PC-3 (cell line): ENCODE measurements at regions not wholly inside any gene's neighbourhood (a gene's known extent, or its start where the extent isn't known, plus 50 kb on each side); places are given as distances from the start of the nearest gene placed in this dataset.

ENCODE experiments used
- ATAC-seq: fragments of 200-7000 bp; cut with Tn5 transposase; 2 replicates; pipeline ENCODE4 v1.9.1; 2020; ENCODE audit warnings: mild to moderate bottlenecking, moderate library complexity
- BruUV-seq: library from RNA; stranded (reverse); fragments of 400-500 nt; replicated peaks from 2 replicates; lab custom pipeline; 2021; lab: Mats Ljungman, UMichigan
- CTCF ChIA-PET: fragments of 300-600 bp; sonication (Branson Sonifier 250); formaldehyde crosslinking; loops from one replicate; lab custom pipeline; 2022; ENCODE audit warnings: antibody characterized with exemption; lab: Charles Lee
- POLR2A ChIA-PET: fragments of 300-600 bp; sonication (Branson Sonifier 250); formaldehyde crosslinking; loops from one replicate; lab custom pipeline; 2022; ENCODE audit warnings: antibody characterized with exemption; ENCODE audit not compliant: unreplicated experiment; lab: Charles Lee
- DNase-seq: peaks from one replicate; pipeline ENCODE4 v3.0.0-alpha.2; 2015
- H2AFZ ChIP-seq: fragments of 300-600 bp; sonication (generic); 2 replicates; pipeline ENCODE4 v1.6.0; 2016; ENCODE audit warnings: antibody characterized with exemption, low read length
- H3F3A ChIP-seq: fragments of 300-600 bp; sonication (generic); one replicate; pipeline ENCODE4 v1.6.0; 2017; ENCODE audit warnings: antibody characterized with exemption, low read length, control low read depth, mild to moderate bottlenecking; ENCODE audit not compliant: unreplicated experiment
- H3K27ac ChIP-seq: fragments of 300-600 bp; sonication (generic); 2 replicates; pipeline ENCODE4 v1.5.1; 2016; ENCODE audit warnings: mild to moderate bottlenecking, low read length
- H3K27me3 ChIP-seq: fragments of 300-600 bp; sonication (generic); 2 replicates; pipeline ENCODE4 v1.6.1; 2016; ENCODE audit warnings: low read length, mixed read lengths
- H3K36me3 ChIP-seq: fragments of 300-600 bp; sonication (generic); 2 replicates; pipeline ENCODE4 v1.6.1; 2016; ENCODE audit warnings: low read depth, mixed run types, low read length, mixed read lengths
- H3K4me1 ChIP-seq: fragments of 300-600 bp; sonication (generic); 2 replicates; pipeline ENCODE4 v1.5.1; 2016; ENCODE audit warnings: low read length; ENCODE audit not compliant: insufficient read depth
- H3K4me2 ChIP-seq: fragments of 300-600 bp; sonication (generic); 2 replicates; pipeline ENCODE4 v1.6.0; 2016; ENCODE audit warnings: low read length
- H3K4me3 ChIP-seq: fragments of 300-600 bp; sonication (generic); 2 replicates; pipeline ENCODE4 v1.5.1; 2016; ENCODE audit warnings: mild to moderate bottlenecking, low read length, mixed read lengths
- H3K79me2 ChIP-seq: fragments of 300-600 bp; sonication (generic); 2 replicates; pipeline ENCODE4 v1.6.1; 2017; ENCODE audit warnings: low read length, mixed read lengths
- H3K9ac ChIP-seq: fragments of 300-600 bp; sonication (generic); 2 replicates; pipeline ENCODE4 v1.6.0; 2016; ENCODE audit warnings: mild to moderate bottlenecking, low read length
- H3K9me2 ChIP-seq: fragments of 300-600 bp; sonication (generic); replicated peaks from 2 replicates; pipeline ENCODE4 v1.6.1; 2016; ENCODE audit warnings: mixed run types, low read length, mixed read lengths
- H3K9me3 ChIP-seq: fragments of 300-600 bp; sonication (generic); 2 replicates; pipeline ENCODE4 v1.6.1; 2016; ENCODE audit warnings: low read length, mixed read lengths
- H4K20me1 ChIP-seq: fragments of 300-600 bp; sonication (generic); 2 replicates; pipeline ENCODE4 v1.6.1; 2016; ENCODE audit warnings: low read length, mixed read lengths
- CTCF ChIP-seq: fragments of 300-600 bp; sonication (generic); conservative IDR thresholded peaks from 2 replicates; pipeline ENCODE4 v1.5.1; 2017; ENCODE audit warnings: antibody characterized with exemption, low read depth, mild to moderate bottlenecking, low read length
- EZH2 ChIP-seq: fragments of 300-600 bp; sonication (generic); IDR thresholded peaks from one replicate; pipeline ENCODE4 v1.6.1; 2017; ENCODE audit warnings: antibody characterized with exemption, mild to moderate bottlenecking, low read length; ENCODE audit not compliant: unreplicated experiment
- EZH2phosphoT487 ChIP-seq: fragments of 300-600 bp; sonication (generic); IDR thresholded peaks from 2 replicates; pipeline ENCODE4 v1.6.1; 2018; ENCODE audit warnings: mild to moderate bottlenecking, antibody characterized with exemption, low read length, borderline replicate concordance
- intact Hi-C: fragments of 100-400 bp; cut with micrococcal nuclease; formaldehyde crosslinking; loops from 2 replicates; pipeline ENCODE4 v1.9.0; 2023

- POLR2A ChIA-PET = no interaction called here
- no TSS peak for BruUV-seq
- TF ChIP-seq CTCF (no peak), EZH2 (no peak), EZH2phosphoT487 (no peak)
- H3K9ac ChIP-seq = no peak overlapping the region
- no peak overlapping the region for H3K4me3 ChIP-seq
- H3K27me3 ChIP-seq = peaks cover 45% of the 10 kb centered on the region
- H2AFZ ChIP-seq = no peak overlapping the region
- no peaks in the 10 kb centered on the region for H3K36me3 ChIP-seq
- no peak overlapping the region for H3K27ac ChIP-seq
- CTCF ChIA-PET = no interaction called here
- DNase-seq = no peak
- ATAC-seq = no peak
- H4K20me1 ChIP-seq = no peaks in the 10 kb centered on the region
- H3K9me2 ChIP-seq = no peaks in the 10 kb centered on the region
- H3K4me2 ChIP-seq = no peak overlapping the region
- intact Hi-C loops = no loop called here
- H3K4me1 ChIP-seq = no peaks in the 10 kb centered on the region
- H3K79me2 ChIP-seq = no peaks in the 10 kb centered on the region
- H3F3A ChIP-seq = no peaks in the 10 kb centered on the region
- H3K9me3 ChIP-seq = no peaks in the 10 kb centered on the region
Measured at GRCh38 chr13:112003396-112003795, 63.6 kb upstream of the SOX1 start.

- no peaks in the 10 kb centered on the region for H3K4me1 ChIP-seq
- H4K20me1 ChIP-seq = no peaks in the 10 kb centered on the region
- TF ChIP-seq EZH2 (no peak), EZH2phosphoT487 (no peak), CTCF (no peak)
- ChIA-PET CTCF (no interaction called here), POLR2A (no interaction called here)
- ATAC-seq = no peak
- no peaks in the 10 kb centered on the region for H3K79me2 ChIP-seq
- intact Hi-C loops = no loop called here
- H3K36me3 ChIP-seq = no peaks in the 10 kb centered on the region
- peaks cover 39% of the 10 kb centered on the region for H3K27me3 ChIP-seq
- no peaks in the 10 kb centered on the region for H3F3A ChIP-seq
- H3K9me2 ChIP-seq = no peaks in the 10 kb centered on the region
- no peak for DNase-seq
- no peak overlapping the region for H3K4me2 ChIP-seq
- no peak overlapping the region for H3K9ac ChIP-seq
- no peak overlapping the region for H3K4me3 ChIP-seq
- no peak overlapping the region for H2AFZ ChIP-seq
- H3K9me3 ChIP-seq = no peaks in the 10 kb centered on the region
- no peak overlapping the region for H3K27ac ChIP-seq
- no TSS peak for BruUV-seq
Measured at GRCh38 chr13:112003941-112004340, 63.0 kb upstream of the SOX1 start.

- TF ChIP-seq EZH2 = no peak
- CTCF ChIA-PET = no interaction called here
- no TSS peak for BruUV-seq
- peaks cover 21% of the 10 kb centered on the region for H3K27me3 ChIP-seq
- H3K27ac ChIP-seq = no peak overlapping the region
- no peaks in the 10 kb centered on the region for H3K36me3 ChIP-seq
- H3K79me2 ChIP-seq = no peaks in the 10 kb centered on the region
- H3F3A ChIP-seq = no peaks in the 10 kb centered on the region
- no peak for DNase-seq
- H3K9me3 ChIP-seq = no peaks in the 10 kb centered on the region
- no peaks in the 10 kb centered on the region for H4K20me1 ChIP-seq
- ATAC-seq = no peak
- H3K4me1 ChIP-seq = no peaks in the 10 kb centered on the region
- no peak overlapping the region for H2AFZ ChIP-seq
- H3K9me2 ChIP-seq = no peaks in the 10 kb centered on the region
- no peak overlapping the region for H3K9ac ChIP-seq
- no peak overlapping the region for H3K4me2 ChIP-seq
- intact Hi-C loops = no loop called here
- POLR2A ChIA-PET = no interaction called here
- H3K4me3 ChIP-seq = no peak overlapping the region
Measured at GRCh38 chr13:112005925-112006324, 61.0 kb upstream of the SOX1 start.
